MM.1S (cell line): ENCODE measurements at regions not wholly inside any gene's neighbourhood (a gene's known extent, or its start where the extent isn't known, plus 50 kb on each side); places are given as distances from the start of the nearest gene placed in this dataset.

Source experiments
- CTCF ChIP-seq: fragments of 300-600 bp; sonication (generic); IDR thresholded peaks from 2 replicates; pipeline ENCODE4 v1.5.1; 2016; ENCODE audit warnings: antibody characterized with exemption, low read length, mixed read lengths
- EZH2phosphoT487 ChIP-seq: fragments of 300-600 bp; sonication (generic); IDR thresholded peaks from 2 replicates; pipeline ENCODE4 v1.6.1; 2018; ENCODE audit warnings: antibody characterized with exemption, low read length

GRCh38 chr2:21664083-21664482 lies 540.3 kb downstream of the TDRD15 start:
- TF ChIP-seq CTCF (no peak), EZH2phosphoT487 (no peak)
